MCF 10A (cell line): ENCODE measurements at regions not wholly inside any gene's neighbourhood (a gene's known extent, or its start where the extent isn't known, plus 50 kb on each side); places are given as distances from the start of the nearest gene placed in this dataset.
"Not testable (repeated sequence)": the region's sequence is repeated elsewhere in the genome, so short reads cannot be mapped to it uniquely, and the experiment has no call there.

Experiments
- BruUV-seq: library from RNA; stranded (reverse); fragments of 400-500 nt; replicated peaks from 2 replicates; lab custom pipeline; 2021; lab: Mats Ljungman, UMichigan
- CTCF ChIA-PET: fragments of 300-600 bp; sonication (Branson Sonifier 250); formaldehyde crosslinking; extraction: SDS; loops from one replicate; lab custom pipeline; 2021; ENCODE audit warnings: antibody characterized with exemption, inconsistent platforms; lab: Yijun Ruan, JAX
- POLR2A ChIA-PET: fragments of 300-600, 350-650 bp; sonication (Branson Sonifier 250); formaldehyde crosslinking; extraction: SDS; loops from one replicate; lab custom pipeline; 2020; ENCODE audit warnings: antibody characterized with exemption, inconsistent platforms; lab: Yijun Ruan, JAX
- DNase-seq: peaks from one replicate; pipeline ENCODE4 v3.0.0-alpha.2; 2018; ENCODE audit not compliant: unreplicated experiment
- H3K27ac Mint-ChIP-seq: one replicate; pipeline ENCODE4 v1.8.0; 2022; ENCODE audit warnings: mild to moderate bottlenecking, low read depth, mixed read lengths; ENCODE audit not compliant: unreplicated experiment
- H3K27me3 Mint-ChIP-seq: one replicate; pipeline ENCODE4 v1.8.0; 2022; ENCODE audit warnings: mixed read lengths; ENCODE audit not compliant: insufficient read depth, unreplicated experiment
- H3K36me3 Mint-ChIP-seq: one replicate; pipeline ENCODE4 v1.8.0; 2022; ENCODE audit warnings: mild to moderate bottlenecking, moderate library complexity, mixed read lengths; ENCODE audit not compliant: insufficient read depth, unreplicated experiment
- H3K4me1 Mint-ChIP-seq: one replicate; pipeline ENCODE4 v1.8.0; 2022; ENCODE audit warnings: mixed read lengths; ENCODE audit not compliant: insufficient read depth, unreplicated experiment
- H3K4me3 Mint-ChIP-seq: one replicate; pipeline ENCODE4 v1.8.0; 2022; ENCODE audit warnings: mild to moderate bottlenecking, moderate library complexity, mixed read lengths; ENCODE audit not compliant: unreplicated experiment
- H3K9me3 Mint-ChIP-seq: one replicate; pipeline ENCODE4 v1.8.0; 2022; ENCODE audit warnings: mixed read lengths; ENCODE audit not compliant: unreplicated experiment
- intact Hi-C: fragments of 100-400 bp; cut with micrococcal nuclease; formaldehyde crosslinking; loops from 2 replicates; pipeline ENCODE4 v1.14.1; 2022
- TF ChIP-seq, protein P1 (sequence below): fragments of 200-600 bp; IDR thresholded peaks from one replicate; pipeline ENCODE4 v1.8.0; 2022; ENCODE audit warnings: antibody characterized with exemption, mild to moderate bottlenecking; ENCODE audit not compliant: unreplicated experiment

DNA sequence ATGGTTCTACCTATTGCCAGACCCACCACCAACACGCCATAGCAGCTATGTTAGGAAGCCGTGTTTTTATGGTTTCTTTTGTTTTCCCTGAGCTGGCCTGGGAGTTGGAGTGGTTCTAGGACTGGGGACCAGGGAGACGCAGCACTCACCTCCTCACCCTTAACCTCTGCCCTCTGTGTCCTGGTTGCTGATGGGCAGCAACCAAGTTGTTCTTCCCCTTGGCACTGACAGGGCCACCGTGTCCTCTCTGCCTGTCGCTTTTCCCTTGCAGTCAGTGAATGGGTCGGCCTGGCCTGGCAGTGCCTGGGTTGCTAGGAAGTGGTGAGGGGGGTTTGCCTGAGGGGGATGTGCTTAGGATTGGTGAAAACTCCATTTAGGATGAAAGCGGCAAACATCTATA is 197.1 kb upstream of the GATA6 start:
- BruUV-seq, result no TSS peak

DNA sequence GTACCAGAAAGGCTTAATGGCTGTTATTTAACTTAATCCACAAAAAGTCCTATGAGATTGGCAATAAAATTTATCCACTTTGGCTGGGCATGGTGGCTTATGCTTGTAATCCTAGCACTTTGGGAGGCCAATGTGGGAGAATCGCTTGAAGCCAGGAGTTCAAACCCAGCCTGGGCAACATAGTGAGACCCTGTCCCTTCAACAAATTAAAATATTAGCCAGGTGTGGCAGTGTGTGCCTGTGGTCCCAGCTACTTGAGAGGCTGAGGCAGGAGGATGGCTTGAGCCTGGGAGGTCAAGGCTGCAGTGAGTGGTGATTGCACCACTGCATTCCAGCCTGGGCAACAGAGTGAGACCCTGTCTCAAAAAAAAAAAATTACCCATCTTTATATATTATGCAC is 193.4 kb upstream of the GATA6 start:
- H3K4me3 Mint-ChIP-seq, intact Hi-C loops, CTCF ChIA-PET, H3K27me3 Mint-ChIP-seq, DNase-seq, H3K27ac Mint-ChIP-seq, H3K4me1 Mint-ChIP-seq, POLR2A ChIA-PET, H3K9me3 Mint-ChIP-seq, H3K36me3 Mint-ChIP-seq, BruUV-seq: not testable (repeated sequence)

More for the DNA sequence above, 197.1 kb upstream of the GATA6 start:
- no peaks in the 10 kb centered on the region for H3K4me1 Mint-ChIP-seq
- H3K27ac Mint-ChIP-seq, result no peak overlapping the region
- no peaks in the 10 kb centered on the region for H3K9me3 Mint-ChIP-seq
- TF ChIP-seq, protein P1, sequence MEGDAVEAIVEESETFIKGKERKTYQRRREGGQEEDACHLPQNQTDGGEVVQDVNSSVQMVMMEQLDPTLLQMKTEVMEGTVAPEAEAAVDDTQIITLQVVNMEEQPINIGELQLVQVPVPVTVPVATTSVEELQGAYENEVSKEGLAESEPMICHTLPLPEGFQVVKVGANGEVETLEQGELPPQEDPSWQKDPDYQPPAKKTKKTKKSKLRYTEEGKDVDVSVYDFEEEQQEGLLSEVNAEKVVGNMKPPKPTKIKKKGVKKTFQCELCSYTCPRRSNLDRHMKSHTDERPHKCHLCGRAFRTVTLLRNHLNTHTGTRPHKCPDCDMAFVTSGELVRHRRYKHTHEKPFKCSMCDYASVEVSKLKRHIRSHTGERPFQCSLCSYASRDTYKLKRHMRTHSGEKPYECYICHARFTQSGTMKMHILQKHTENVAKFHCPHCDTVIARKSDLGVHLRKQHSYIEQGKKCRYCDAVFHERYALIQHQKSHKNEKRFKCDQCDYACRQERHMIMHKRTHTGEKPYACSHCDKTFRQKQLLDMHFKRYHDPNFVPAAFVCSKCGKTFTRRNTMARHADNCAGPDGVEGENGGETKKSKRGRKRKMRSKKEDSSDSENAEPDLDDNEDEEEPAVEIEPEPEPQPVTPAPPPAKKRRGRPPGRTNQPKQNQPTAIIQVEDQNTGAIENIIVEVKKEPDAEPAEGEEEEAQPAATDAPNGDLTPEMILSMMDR, result no peak
- ChIA-PET CTCF (interaction anchor here (0.5 kb wide), 1 partner anchor 18 kb away, joined by 3 read pairs; no protein-coding TSS in a partner anchor), POLR2A (interaction anchor here (1.1 kb wide), 1 partner anchor 61 kb away, joined by 5 read pairs; no protein-coding TSS in a partner anchor)
- H3K36me3 Mint-ChIP-seq, result no peaks in the 10 kb centered on the region
- intact Hi-C loops, result no loop called here
- H3K4me3 Mint-ChIP-seq, result no peak overlapping the region
- DNase-seq, result no peak
- no peaks in the 10 kb centered on the region for H3K27me3 Mint-ChIP-seq

DNA sequence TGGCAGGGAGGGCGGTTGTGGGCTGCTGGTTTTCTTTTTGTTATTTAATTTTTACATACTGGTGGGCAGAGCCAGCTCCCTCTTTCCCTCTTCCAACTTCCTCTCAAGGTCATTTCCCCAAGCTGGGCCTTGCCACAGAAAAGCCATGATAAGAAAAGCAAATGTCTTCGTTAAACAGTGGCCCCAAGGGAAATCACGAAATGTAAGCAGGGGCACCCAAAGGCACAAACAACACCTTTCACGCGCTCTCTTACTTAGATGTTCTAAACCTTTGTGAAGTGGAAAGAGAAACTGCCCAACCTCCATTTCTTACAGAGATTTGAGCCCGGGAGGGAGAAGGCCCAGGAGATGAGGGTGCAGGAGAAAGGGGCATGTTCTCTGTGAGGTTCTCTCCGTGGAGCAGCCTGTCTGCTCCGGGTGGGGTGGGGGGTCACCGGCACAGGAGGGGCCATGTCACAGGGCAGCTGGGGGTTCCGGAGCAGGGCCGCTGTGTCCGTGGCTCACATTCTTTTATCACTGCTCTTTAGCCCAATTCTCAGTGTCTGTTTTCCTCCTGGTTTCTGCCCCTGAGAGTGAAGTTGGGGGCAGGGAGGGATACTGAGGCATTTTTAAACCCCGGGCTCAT is 190.7 kb upstream of the GATA6 start:
- Mint-ChIP-seq H3K9me3 (no peaks in the 10 kb centered on the region), H3K4me1 (no peaks in the 10 kb centered on the region), H3K27me3 (no peaks in the 10 kb centered on the region), H3K36me3 (peaks cover 13% of the 10 kb centered on the region), H3K27ac (no peak overlapping the region), H3K4me3 (no peak overlapping the region)
- intact Hi-C loops, result no loop called here
- no TSS peak for BruUV-seq
- ChIA-PET POLR2A (no interaction called here), CTCF (no interaction called here)
- TF ChIP-seq, protein P1, result no peak
- no peak for DNase-seq

DNA sequence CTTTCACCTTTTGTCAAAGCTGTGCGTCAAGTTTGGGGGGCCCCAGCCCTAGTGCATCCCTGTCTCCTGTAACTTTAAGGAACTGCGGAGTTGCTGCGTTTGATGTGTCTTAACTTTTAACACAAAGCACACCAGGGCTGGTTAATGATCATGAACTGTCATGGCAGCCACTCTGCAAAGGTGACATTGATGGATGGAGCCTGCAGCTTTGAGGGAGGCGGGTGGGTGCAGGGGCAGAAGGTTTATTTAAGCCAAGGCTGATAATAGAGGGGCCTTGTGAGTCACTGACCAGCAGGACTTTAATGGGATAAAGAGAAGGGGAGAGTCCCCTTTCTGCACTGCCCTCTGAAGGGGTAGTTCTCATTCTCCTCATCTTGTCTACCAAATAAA is 190.2 kb upstream of the GATA6 start:
- Mint-ChIP-seq H3K4me3 (no peak overlapping the region), H3K27me3 (no peaks in the 10 kb centered on the region), H3K4me1 (no peaks in the 10 kb centered on the region), H3K27ac (no peak overlapping the region), H3K36me3 (peaks cover 13% of the 10 kb centered on the region), H3K9me3 (no peaks in the 10 kb centered on the region)
- POLR2A ChIA-PET, result no interaction called here
- TF ChIP-seq, protein P1, result no peak
- intact Hi-C loops, result no loop called here
- CTCF ChIA-PET, result no interaction called here
- no TSS peak for BruUV-seq
- no peak for DNase-seq
